GM03348 (cell line): ENCODE measurements at regions not wholly inside any gene's neighbourhood (a gene's known extent, or its start where the extent isn't known, plus 50 kb on each side); places are given as distances from the start of the nearest gene placed in this dataset.

Experiments
- DNase-seq: peaks from one replicate; pipeline ENCODE4 v3.0.0; 2012; ENCODE audit warnings: low spot score

- DNase-seq: peak; percentile 17
These were observed 96.8 kb upstream of the AGR3 start for GRCh38 chr7:16978358-16979244.

DNA sequence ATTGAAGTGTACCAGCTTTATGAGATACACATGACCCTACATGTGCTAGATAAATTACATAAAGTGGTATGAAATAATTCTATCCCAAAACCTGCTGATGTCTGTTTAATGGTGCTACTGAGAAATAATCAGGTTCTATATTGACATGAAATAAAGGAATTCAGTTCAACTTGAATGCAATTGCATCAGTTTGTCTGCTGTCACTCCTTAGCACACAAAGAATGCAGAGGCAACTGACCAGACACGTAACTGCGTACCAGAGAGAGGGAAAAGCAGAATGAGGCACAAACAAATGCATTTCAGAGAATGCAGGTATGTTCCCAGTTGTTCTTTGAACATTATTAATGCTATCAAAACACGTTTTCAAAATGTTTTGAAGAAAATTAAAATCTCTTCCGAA lies 98.8 kb upstream of the AGR3 start:
- no peak for DNase-seq

DNA sequence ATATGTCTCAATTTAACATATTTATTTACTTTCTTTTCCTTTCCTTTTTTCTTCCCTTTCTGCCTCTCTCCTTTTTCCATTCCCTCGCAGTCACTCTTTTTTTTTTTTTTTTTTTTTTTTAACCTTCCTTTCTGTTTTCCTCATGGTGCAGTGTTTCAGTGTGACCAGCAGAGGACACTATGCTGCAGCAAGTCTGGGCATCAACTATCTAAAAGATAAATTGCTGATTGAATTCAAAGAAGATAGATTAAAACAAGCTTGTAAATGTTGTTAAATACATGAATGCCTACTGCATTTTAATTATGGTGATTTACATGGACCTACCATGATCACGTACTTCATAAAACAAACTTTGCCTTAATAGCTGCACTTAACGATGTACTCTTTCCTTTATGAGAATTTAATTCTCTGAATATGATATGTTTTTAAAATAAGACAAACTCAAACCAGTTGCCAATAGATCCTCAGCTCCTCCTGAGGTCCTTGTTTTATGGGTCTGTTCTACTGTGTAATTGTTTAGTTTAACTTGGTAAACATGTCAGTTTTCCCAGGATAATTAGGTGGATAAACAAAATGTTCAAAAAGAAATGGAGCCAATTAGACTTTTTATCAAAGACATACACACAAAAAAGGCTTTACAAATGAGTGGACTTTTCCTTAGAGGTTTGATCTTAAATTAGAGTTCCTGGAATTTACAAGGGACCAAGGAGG lies 101.0 kb upstream of the AGR3 start:
- peak; percentile 34 for DNase-seq

GRCh38 chr7:16984375-16984774 lies 102.6 kb upstream of the AGR3 start:
- DNase-seq: no peak

- DNase-seq: no peak
These were observed 103.8 kb upstream of the AGR3 start for GRCh38 chr7:16985621-16986020.

GRCh38 chr7:16986755-16987154 lies 105.0 kb upstream of the AGR3 start:
- no peak for DNase-seq

- peak; percentile 45 for DNase-seq
These were observed 108.1 kb upstream of the AGR3 start for GRCh38 chr7:16989811-16990413.

GRCh38 chr7:16991551-16991950 lies 109.8 kb upstream of the AGR3 start:
- DNase-seq: no peak

GRCh38 chr7:16993543-16993942 lies 111.8 kb upstream of the AGR3 start:
- DNase-seq: no peak

DNA sequence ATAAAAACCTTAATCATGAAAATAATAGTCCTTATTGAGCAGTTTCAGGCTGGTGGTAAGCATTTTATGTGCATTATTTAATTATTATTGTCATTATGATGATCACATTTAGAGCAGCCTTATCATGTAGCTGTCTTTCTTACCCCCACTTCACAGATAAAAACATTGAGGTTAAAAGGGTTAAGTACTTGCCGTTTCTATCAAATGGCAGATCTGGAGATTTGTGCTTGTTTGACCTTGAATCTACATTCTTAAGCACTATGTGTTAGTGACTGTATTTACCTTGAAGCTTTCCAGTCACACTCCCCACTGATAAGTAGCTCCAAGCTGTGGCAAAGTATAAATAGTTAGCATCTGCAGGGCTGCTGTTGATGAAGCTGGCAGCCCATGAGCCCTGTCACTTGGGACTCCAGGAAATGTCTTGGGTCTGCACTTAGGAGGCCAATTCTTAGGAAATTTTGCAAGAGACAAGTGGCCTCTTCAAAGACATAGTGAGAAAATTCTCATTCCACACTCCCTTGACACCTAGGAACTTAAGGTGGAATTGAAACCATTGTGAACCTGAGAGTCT lies 116.8 kb upstream of the AGR3 start:
- no peak for DNase-seq

DNA sequence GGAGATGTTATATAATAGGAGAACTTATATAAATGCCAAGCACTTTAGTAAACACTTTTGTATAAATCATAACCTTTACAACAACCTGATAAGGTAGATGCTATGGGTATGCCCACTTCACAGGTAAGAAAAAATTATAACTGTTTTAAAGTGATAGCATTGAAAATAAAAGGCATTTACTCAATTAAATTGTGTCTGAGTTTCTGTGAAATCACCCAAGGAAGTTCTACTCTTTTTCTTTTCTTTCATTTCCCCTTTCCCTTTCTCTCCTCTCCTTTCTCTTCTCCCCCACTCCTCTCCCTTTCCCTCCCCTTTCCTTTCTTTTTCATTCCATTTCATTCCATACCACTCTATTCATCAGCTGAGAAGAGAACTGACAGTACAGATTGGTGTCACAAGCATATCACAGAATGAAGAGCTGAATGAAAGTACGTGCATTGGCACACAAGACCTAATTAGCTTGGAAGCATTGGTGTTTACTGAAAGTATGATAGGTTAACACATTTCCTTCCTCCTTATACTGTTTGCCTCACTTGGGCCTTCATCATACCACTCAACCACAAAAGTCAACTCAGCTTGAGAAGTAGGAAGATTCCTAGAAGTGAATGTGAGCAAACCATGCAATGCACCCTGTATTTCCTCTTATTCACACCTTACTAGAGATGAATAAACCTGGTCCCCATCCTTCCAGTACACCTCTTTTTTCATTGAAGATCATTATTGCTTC lies 117.9 kb upstream of the AGR3 start:
- no peak for DNase-seq

- DNase-seq: no peak
These were observed 123.5 kb upstream of the AGR3 start for GRCh38 chr7:17005271-17005670.

GRCh38 chr7:17007841-17008240 lies 126.1 kb upstream of the AGR3 start:
- no peak for DNase-seq

- peak; percentile 26 for DNase-seq
These were observed 127.4 kb upstream of the AGR3 start for GRCh38 chr7:17009007-17009719.

DNA sequence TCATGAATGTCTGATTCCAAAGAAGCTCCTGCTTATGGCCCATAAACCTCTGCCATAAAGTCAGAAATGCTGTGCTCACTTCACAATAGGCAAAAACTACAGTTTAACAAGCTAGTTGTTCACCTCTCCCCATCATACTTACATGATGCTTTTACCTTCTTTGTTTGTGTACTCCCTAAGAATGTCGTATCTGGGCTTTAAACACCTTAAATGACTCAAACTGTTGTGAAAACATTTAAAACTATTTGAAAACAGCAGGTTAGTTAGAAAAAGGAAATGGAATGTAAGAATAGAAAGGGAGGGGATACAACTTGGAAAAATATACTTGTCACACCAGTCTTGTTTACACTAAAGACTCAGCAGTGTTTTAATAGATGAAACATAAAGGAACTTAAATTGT lies 128.2 kb upstream of the AGR3 start:
- no peak for DNase-seq

- DNase-seq: no peak
These were observed 129.0 kb upstream of the AGR3 start for GRCh38 chr7:17010637-17011300.

DNA sequence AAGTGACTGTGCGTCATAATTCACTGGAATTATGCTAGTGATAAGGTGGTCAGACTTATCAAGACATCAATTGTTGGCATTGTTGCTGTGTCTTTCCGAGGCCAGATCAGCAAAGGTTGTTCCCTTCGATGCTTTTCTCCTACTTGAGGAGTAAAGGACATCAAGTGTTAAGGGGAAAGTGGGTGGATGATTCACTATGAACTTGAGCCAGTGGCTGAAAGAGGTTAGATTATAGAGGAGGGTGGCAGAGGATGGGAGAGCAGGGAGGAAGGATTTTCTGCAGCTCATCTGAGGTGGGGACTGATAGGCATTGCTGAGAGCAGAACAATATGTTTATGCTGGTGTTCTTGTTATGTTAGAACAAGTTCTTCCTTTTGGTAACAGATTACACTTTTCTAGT lies 131.4 kb upstream of the AGR3 start:
- no peak for DNase-seq

GRCh38 chr7:17014686-17015085 lies 132.9 kb upstream of the AGR3 start:
- DNase-seq: no peak

GRCh38 chr7:17015598-17016031 lies 133.8 kb upstream of the AGR3 start:
- peak; percentile 48 for DNase-seq

- no peak for DNase-seq
These were observed 134.7 kb upstream of the AGR3 start for GRCh38 chr7:17016402-17017010.
